ENCODE measurements at regions not wholly inside any gene's neighbourhood (a gene's known extent, or its start where the extent isn't known, plus 50 kb on each side); places are given as distances from the start of the nearest gene placed in this dataset.

DNA sequence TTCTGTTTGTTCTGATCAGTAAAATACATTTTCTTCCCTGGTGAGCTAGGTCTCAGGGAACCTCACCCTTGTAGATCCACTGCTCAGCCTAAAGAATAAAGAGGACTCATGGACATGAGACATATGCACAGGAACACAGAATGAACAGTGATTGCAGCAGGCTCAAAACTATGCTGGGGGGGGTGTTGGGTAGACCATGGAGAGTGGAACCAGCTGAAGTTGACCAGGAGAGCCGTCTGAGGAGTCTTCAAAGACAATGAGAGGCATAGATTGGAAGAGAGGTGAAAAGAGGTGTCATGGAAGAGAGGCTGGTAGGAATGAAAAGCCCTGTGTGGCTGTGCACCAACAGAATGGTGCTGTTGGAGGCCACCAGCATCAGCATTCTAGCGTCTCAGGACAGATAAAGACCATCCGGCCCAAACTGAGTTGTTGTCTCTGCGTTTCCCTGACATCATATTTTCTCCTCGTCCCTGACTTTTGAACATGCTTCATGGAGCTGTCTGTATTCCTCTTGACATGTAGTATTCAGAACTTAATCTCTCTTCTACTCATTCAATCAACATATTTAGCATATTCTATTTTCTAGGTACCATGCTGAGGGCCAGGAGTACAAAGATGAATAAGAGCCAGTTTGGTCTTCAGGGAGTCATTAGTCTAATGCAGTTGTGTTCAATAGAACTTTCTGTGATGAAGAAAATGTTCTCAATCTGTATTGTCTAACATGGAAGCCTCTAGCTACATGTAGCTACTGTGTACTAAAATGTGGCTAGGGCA lies 331.8 kb downstream of the CYP26B1 start:
- H3K9ac ChIP-seq = no peak overlapping the region
- no peak overlapping the region for H3K27ac ChIP-seq (ENCODE audit: low read depth in 2 of 2, low read length in 1 of 2)

More for the DNA sequence above, 331.8 kb downstream of the CYP26B1 start:
- Histone ChIP-seq H3K9me3 (no peaks in the 10 kb centered on the region), H3F3A (replicated peaks; ENCODE audit: insufficient read depth) (no peaks in the 10 kb centered on the region), H4K20me1 (ENCODE audit: insufficient read depth) (no peaks in the 10 kb centered on the region), H3K79me2 (ENCODE audit: insufficient read depth) (no peaks in the 10 kb centered on the region), H3K4me2 (no peak overlapping the region), H3K36me3 (replicated peaks in 1 of 2; ENCODE audit: control insufficient read depth in 1 of 2, insufficient read depth in 2 of 2, low read length in 1 of 2) (no peaks in the 10 kb centered on the region), H3K4me1 (ENCODE audit: control insufficient read depth in 1 of 2, insufficient read depth in 2 of 2, low read depth in 1 of 2, low read length in 1 of 2) (no peaks in the 10 kb centered on the region), H3K27me3 (ENCODE audit: insufficient read depth) (no peaks in the 10 kb centered on the region), H2AFZ (ENCODE audit: low read depth) (no peak overlapping the region), H3K9me2 (no peaks in the 10 kb centered on the region), H3K4me3 (ENCODE audit: low read depth in 2 of 2, low read length in 1 of 2) (no peak overlapping the region)
- no peak for DNase-seq
- TF ChIP-seq FOSL2 (IDR thresholded peaks at IDR 0.05; ENCODE audit: borderline replicate concordance, low read depth) (no peak), EP300 (IDR thresholded peaks at IDR 0.05; ENCODE audit: borderline replicate concordance in 1 of 2, low read depth in 1 of 2, low read length in 1 of 2) (no peak), YY1 (IDR thresholded peaks at IDR 0.05; ENCODE audit: low read depth) (no peak), CHD2 (IDR thresholded peaks at IDR 0.05; ENCODE audit: low read length, partially characterized antibody) (no peak), SMC3 (IDR thresholded peaks at IDR 0.05; ENCODE audit: low read depth, low read length) (no peak), RFX5 (IDR thresholded peaks at IDR 0.05; ENCODE audit: low read length) (no peak), TAF1 (IDR thresholded peaks at IDR 0.05; ENCODE audit: borderline replicate concordance, low read depth, low read length) (no peak), USF1 (IDR thresholded peaks at IDR 0.05; ENCODE audit: borderline replicate concordance, low read depth) (no peak), RCOR1 (IDR thresholded peaks at IDR 0.05; ENCODE audit: low read length) (no peak)
- TF ChIP-seq, protein P1, sequence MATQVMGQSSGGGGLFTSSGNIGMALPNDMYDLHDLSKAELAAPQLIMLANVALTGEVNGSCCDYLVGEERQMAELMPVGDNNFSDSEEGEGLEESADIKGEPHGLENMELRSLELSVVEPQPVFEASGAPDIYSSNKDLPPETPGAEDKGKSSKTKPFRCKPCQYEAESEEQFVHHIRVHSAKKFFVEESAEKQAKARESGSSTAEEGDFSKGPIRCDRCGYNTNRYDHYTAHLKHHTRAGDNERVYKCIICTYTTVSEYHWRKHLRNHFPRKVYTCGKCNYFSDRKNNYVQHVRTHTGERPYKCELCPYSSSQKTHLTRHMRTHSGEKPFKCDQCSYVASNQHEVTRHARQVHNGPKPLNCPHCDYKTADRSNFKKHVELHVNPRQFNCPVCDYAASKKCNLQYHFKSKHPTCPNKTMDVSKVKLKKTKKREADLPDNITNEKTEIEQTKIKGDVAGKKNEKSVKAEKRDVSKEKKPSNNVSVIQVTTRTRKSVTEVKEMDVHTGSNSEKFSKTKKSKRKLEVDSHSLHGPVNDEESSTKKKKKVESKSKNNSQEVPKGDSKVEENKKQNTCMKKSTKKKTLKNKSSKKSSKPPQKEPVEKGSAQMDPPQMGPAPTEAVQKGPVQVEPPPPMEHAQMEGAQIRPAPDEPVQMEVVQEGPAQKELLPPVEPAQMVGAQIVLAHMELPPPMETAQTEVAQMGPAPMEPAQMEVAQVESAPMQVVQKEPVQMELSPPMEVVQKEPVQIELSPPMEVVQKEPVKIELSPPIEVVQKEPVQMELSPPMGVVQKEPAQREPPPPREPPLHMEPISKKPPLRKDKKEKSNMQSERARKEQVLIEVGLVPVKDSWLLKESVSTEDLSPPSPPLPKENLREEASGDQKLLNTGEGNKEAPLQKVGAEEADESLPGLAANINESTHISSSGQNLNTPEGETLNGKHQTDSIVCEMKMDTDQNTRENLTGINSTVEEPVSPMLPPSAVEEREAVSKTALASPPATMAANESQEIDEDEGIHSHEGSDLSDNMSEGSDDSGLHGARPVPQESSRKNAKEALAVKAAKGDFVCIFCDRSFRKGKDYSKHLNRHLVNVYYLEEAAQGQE (IDR thresholded peaks at IDR 0.05; ENCODE audit: low read depth, low read length) = no peak
- TF ChIP-seq, protein P2, sequence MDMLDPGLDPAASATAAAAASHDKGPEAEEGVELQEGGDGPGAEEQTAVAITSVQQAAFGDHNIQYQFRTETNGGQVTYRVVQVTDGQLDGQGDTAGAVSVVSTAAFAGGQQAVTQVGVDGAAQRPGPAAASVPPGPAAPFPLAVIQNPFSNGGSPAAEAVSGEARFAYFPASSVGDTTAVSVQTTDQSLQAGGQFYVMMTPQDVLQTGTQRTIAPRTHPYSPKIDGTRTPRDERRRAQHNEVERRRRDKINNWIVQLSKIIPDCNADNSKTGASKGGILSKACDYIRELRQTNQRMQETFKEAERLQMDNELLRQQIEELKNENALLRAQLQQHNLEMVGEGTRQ (IDR thresholded peaks at IDR 0.05; ENCODE audit: borderline replicate concordance, low read depth, low read length) = no peak
- TF ChIP-seq, protein P3, sequence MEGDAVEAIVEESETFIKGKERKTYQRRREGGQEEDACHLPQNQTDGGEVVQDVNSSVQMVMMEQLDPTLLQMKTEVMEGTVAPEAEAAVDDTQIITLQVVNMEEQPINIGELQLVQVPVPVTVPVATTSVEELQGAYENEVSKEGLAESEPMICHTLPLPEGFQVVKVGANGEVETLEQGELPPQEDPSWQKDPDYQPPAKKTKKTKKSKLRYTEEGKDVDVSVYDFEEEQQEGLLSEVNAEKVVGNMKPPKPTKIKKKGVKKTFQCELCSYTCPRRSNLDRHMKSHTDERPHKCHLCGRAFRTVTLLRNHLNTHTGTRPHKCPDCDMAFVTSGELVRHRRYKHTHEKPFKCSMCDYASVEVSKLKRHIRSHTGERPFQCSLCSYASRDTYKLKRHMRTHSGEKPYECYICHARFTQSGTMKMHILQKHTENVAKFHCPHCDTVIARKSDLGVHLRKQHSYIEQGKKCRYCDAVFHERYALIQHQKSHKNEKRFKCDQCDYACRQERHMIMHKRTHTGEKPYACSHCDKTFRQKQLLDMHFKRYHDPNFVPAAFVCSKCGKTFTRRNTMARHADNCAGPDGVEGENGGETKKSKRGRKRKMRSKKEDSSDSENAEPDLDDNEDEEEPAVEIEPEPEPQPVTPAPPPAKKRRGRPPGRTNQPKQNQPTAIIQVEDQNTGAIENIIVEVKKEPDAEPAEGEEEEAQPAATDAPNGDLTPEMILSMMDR (IDR thresholded peaks at IDR 0.05) = no peak
- 30% methylated on average over 5 of the region's 5 CpGs for WGBS (ENCODE audit: low lambda C conversion rate)
- POLR2A ChIA-PET = no interaction called here
- CTCF ChIA-PET = interaction anchor here (1.2 kb wide), 1 partner anchor 108 kb away, joined by 4 read pairs; no protein-coding TSS in a partner anchor

All from SK-N-SH (cell line).